HuH-7.5 (cell line): ENCODE measurements at regions not wholly inside any gene's neighbourhood (a gene's known extent, or its start where the extent isn't known, plus 50 kb on each side); places are given as distances from the start of the nearest gene placed in this dataset.

Experiments used
- DNase-seq: peaks from one replicate; pipeline ENCODE4 v3.0.0; 2011; ENCODE audit warnings: low spot score

DNA sequence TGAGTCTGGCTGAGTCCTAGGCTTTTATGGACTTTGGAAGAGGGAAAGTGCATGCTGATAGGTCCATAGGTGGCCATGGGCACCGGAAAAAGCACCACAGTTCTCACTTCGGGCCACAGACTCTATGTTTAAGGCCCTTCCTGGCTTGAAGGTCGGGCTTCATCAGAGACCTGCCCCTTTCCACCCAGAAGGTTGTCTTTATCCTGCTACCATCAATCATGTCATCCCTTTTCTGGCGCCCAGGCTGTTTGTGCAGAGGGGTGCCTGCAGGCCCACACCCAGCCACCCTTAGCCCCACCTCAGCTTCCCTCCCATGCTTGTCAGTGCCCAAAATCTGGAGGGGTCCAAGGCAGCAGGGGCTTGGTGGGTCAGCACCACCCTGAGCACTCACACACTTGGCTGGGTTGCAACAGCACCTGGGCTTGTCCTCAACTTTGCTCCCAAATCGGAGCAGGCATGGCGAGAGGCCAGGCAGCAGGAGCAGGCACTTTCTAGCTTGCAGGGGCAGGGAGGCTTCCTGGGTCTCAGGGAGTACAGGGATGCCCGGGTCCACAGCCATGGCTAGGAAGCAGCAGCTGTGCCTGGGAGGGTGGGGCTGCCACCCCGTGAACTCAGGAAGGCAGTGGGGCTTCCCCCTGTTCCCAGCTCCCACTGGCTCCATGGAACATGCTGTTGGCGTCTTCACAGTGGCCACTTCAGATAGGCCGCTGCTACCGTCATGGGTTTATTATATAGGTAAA lies 63.8 kb upstream of the TOM1L1 start:
- DNase-seq = no peak

DNA sequence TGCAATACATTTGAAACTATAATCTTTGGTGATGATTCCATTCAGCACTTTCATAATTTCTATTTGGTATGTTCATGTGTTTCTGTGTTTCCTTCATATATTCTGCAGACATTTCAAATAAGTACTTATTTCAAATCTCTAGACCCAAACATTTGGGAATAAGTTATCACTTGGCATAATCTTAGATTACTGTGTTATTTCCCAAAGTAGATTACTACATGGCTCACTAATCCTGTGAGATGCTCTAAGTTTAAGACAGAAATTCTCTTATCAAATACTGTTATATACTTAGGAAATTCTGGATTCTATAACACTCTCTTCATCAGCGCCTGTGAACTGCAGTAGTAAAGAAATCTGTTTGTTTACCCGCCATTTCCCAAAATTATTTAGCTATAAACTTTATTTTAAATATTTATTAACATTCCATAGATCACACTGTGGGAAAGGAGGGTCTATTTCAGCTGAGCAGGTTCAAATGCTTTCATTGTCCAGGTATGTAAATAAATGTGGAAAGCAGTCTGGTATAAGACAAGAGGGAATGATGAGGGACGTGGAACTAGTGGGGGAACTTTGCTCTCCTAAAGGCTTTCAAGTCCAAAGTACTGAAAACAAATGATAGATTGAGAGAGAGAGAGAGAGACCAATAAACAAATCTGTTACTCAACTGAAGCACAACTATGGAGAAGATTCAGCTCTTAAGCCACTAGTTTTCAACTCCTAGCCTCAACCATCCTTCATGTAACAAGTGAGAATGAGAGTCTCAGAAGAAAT lies 61.8 kb upstream of the TOM1L1 start:
- no peak for DNase-seq

DNA sequence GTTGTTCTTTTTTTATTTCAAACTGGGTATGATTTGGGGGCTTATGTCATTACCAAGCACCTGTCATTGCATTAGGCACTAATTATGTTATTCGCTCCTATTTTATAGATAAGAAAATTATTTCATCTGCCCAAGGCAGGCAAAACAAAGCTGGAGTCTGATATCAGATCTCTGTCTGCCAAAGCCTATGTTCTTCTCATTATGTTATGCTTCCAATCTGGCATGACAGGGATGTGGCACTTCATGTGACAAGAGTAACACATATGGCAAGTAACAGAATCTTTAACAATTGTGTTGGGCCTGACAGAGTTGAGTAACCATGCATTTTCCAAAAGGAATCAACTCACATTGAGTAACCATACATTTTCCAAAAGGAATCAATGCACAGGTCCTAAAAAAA lies 61.2 kb upstream of the TOM1L1 start:
- DNase-seq = no peak

- DNase-seq = no peak
These were observed 59.6 kb upstream of the TOM1L1 start for GRCh38 chr17:54840885-54841591.

DNA sequence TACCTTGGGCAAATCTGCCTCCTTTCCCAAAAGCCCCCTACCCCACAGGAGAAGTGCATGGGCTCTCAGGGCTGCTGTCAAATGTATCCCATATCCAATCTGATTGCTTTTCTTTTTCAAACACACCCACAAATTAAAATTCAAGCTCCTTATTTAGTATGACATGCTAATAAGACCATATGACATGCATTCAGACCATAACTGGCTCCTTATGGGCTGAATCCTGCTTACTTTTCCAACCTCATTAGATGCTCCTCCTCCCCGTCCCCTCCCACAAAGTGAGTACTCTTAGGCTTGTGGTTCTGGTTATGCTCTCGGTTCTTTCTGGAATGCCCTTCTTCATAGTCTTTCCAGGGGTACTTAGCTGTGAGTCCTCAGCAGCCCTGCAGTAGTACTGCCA lies 59.0 kb upstream of the TOM1L1 start:
- DNase-seq = no peak

DNA sequence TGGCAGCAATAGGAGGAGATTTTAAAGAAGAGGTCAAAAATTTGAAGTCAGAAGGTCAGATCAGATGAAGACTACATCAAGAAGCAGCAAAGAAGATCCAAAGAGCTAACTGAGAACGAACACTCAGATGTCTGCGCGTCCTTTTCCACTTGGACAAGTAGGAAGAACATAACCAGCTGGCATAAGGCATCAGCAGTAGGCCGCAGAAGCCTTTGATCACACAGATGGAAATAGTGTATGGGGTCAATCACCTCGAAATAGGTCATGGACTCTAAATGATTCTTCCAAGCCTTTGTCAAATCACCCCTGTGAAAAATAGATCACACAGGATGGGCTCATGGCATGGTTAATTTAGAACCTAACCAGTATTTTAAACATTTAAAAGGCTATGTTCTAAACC lies 56.4 kb upstream of the TOM1L1 start:
- DNase-seq = no peak

GRCh38 chr17:54848368-54848987 lies 52.2 kb upstream of the TOM1L1 start:
- no peak for DNase-seq

DNA sequence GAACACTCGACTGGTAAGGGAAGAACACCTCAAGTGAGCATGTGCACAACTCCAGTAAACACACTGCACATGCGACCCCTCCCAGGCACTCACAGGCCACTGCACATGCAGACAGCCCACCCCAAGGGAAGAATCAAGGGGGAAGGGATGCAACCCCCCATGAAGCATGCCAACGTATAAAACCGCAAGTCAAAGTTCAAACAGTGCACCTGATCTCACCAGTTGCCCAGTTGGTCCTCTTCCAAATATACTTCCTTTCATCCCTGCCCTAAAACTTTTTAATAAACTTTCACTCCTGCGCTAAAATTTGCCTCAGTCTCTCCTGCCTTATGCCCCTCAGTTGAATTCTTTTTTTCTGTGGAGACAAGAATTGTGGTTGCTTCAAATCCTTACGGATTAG lies 51.0 kb upstream of the TOM1L1 start:
- no peak for DNase-seq
